Cardiac septum (tissue), 1 donor: ENCODE measurements at regions not wholly inside any gene's neighbourhood (a gene's known extent, or its start where the extent isn't known, plus 50 kb on each side); places are given as distances from the start of the nearest gene placed in this dataset.

ENCODE experiments used
- DNase-seq: peaks from one replicate; pipeline ENCODE4 v3.0.0-alpha.2; 2020; ENCODE audit warnings: low spot score
- intact Hi-C: fragments of 100-400 bp; cut with DNase I; formaldehyde crosslinking; loops from one replicate; pipeline ENCODE4 v1.14.0; 2022
- donor health status: DM: no; HTN: no; CAD: no.

GRCh38 chr1:221053889-221054288, 174.6 kb downstream of the HLX start:
- intact Hi-C loops, result no loop called here
- DNase-seq, result no peak

GRCh38 chr1:221059506-221059905, 180.3 kb downstream of the HLX start:
- no peak for DNase-seq
- intact Hi-C loops, result loop anchor here (5.0 kb wide), 1 partner anchor 38 kb away; no protein-coding TSS in a partner anchor

GRCh38 chr1:221063651-221064050, 184.4 kb downstream of the HLX start:
- no peak for DNase-seq
- intact Hi-C loops, result no loop called here

GRCh38 chr1:221066351-221067001, 187.2 kb downstream of the HLX start:
- intact Hi-C loops, result no loop called here
- no peak for DNase-seq

GRCh38 chr1:221067721-221068120, 188.5 kb downstream of the HLX start:
- intact Hi-C loops, result no loop called here
- DNase-seq, result no peak

GRCh38 chr1:221069178-221069903, 190.1 kb downstream of the HLX start:
- intact Hi-C loops, result no loop called here

GRCh38 chr1:221069986-221070385, 190.7 kb downstream of the HLX start:
- no peak for DNase-seq
- intact Hi-C loops, result no loop called here

More at GRCh38 chr1:221069178-221069903, 190.1 kb downstream of the HLX start:
- no peak for DNase-seq

GRCh38 chr1:221071777-221072176, 192.5 kb downstream of the HLX start:
- DNase-seq, result no peak
- intact Hi-C loops, result no loop called here

- no peak for DNase-seq
Measured at GRCh38 chr1:221072214-221072613, 193.0 kb downstream of the HLX start.

GRCh38 chr1:221074332-221074731, 195.1 kb downstream of the HLX start:
- no peak for DNase-seq
- intact Hi-C loops, result no loop called here

More at GRCh38 chr1:221072214-221072613, 193.0 kb downstream of the HLX start:
- intact Hi-C loops, result no loop called here

GRCh38 chr1:221075911-221076310, 196.7 kb downstream of the HLX start:
- no peak for DNase-seq
- intact Hi-C loops, result no loop called here

GRCh38 chr1:221076391-221076811, 197.2 kb downstream of the HLX start:
- intact Hi-C loops, result no loop called here
- DNase-seq, result no peak

GRCh38 chr1:221078260-221078965, 199.2 kb downstream of the HLX start:
- no peak for DNase-seq
- intact Hi-C loops, result no loop called here

GRCh38 chr1:221083902-221084301, 204.7 kb downstream of the HLX start:
- no peak for DNase-seq
- intact Hi-C loops, result no loop called here

- no peak for DNase-seq
- intact Hi-C loops, result no loop called here
Measured at GRCh38 chr1:221084681-221085080, 205.4 kb downstream of the HLX start.

GRCh38 chr1:221085701-221086375, 206.6 kb downstream of the HLX start:
- intact Hi-C loops, result no loop called here

GRCh38 chr1:221087919-221088318, 208.7 kb downstream of the HLX start:
- DNase-seq, result no peak
- intact Hi-C loops, result no loop called here

More at GRCh38 chr1:221085701-221086375, 206.6 kb downstream of the HLX start:
- DNase-seq, result no peak

GRCh38 chr1:221089273-221089672, 210.0 kb downstream of the HLX start:
- intact Hi-C loops, result no loop called here
- DNase-seq, result no peak

GRCh38 chr1:221089803-221090202, 210.6 kb downstream of the HLX start:
- DNase-seq, result no peak
- intact Hi-C loops, result no loop called here
